HG02678 (cell line): ENCODE measurements at regions not wholly inside any gene's neighbourhood (a gene's known extent, or its start where the extent isn't known, plus 50 kb on each side); places are given as distances from the start of the nearest gene placed in this dataset.
"Not testable (repeated sequence)": the region's sequence is repeated elsewhere in the genome, so short reads cannot be mapped to it uniquely, and the experiment has no call there.

Experiments
- ATAC-seq: cut with Tn5 transposase; IDR thresholded peaks from one replicate; pipeline ENCODE4 v1.9.1; 2021; ENCODE audit warnings: mild to moderate bottlenecking, moderate library complexity; ENCODE audit not compliant: unreplicated experiment

DNA sequence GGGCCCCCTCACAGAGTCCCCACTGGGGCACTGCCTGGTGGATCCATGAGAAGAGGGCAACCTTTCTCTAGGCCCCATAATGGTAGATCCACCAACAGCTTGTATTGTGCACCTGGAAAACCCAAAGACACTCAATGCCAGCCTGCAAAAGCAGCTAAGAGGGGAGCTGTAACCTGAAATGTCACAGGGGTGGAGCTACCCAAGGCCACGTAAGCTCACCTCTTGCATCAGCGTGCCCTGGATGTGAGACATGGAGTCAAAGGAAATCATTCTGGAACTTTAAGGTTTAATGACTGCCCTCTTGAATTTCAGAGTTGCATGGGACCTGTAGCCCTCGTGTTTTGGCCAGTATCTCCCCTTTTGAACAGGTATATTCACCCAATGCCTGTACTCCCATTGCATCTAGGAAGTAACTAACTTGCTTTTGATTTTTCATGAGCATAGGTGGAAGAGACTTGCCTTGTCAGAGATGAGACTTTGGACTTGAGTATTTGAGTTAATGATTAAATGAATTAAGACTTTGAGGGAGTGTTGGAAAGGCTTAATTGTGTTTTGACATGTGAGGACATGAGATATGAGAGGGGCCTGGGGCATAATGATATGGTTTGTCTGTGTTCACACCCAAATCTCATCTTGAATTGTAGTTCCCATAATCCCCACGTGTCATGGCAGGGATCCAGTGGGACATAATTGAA lies 900.9 kb upstream of the ROBO1 start:
- no peak for ATAC-seq

DNA sequence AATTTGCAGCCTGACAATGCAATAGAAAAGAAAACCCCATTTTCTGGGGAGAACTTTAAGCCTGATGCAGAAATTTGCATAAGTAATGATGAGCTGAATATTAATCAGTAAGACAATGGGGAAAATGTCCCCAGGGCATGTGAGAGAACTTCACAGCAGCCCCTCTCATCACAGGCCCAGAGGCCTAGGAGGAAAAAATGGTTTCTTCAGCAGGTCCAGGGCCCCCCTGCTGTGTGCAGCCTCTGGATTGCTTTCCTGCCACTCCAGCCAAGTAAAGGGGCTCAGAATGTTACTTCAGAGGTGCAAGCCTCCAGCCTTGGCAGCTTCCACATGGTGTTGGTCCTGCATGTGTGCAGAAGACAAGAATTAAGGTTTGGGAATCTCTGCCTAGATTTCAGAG lies 900.3 kb upstream of the ROBO1 start:
- ATAC-seq = no peak

DNA sequence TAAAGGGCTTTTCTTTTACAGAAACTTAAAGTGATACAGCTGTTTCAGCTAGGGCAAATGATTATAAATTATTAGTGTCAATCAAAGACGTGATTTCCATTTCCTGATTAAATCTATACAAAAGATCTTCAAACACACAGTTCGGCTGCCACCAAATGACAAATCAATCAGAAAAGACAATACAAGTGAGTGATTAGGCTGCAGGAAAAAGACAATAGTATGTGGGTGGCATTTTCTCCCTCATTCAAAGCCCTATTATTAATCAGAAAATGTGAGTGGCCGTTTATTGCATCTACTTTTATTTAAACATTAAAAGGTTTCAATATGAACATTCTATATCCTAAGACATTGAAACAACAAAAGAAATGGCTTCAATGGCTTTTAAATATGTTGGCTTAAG lies 895.6 kb upstream of the ROBO1 start:
- no peak for ATAC-seq

DNA sequence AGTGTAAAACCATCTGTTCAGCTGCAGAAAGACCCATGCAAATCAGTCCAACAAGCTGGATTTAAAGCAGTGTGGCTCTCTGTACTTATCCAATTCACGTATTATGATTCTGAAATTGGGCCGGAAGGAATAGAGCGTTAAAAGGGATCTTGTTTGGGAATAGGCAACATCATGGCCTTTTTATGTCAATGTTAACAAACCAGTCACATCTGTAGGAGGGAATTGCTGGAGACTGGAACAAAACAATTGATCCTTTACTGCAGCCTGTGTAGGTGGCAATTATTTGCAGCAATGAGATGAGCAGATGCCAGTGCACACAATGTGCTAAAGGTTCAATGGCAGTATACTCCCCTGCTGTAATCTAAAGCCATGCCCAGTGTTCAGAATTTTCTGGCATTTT lies 887.4 kb upstream of the ROBO1 start:
- no peak for ATAC-seq

DNA sequence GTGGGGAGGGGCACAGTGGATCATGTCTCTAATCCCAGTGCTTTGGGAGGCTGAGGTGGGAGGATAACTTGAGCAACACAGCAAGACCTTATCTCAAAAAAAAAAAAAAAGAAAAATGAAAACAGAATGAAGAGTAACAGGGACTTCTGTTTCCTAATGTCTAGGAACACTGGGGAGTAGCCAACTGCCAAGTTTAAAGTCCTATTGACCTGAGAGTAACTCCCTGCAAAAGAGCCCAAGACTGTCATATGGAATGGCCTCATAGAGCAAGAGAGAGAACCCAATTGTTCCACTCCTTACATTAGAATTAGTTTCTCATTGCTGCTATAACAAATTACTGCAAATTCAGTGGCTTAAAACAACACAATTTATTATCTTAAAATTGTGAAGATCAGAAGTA lies 881.4 kb upstream of the ROBO1 start:
- no peak for ATAC-seq

DNA sequence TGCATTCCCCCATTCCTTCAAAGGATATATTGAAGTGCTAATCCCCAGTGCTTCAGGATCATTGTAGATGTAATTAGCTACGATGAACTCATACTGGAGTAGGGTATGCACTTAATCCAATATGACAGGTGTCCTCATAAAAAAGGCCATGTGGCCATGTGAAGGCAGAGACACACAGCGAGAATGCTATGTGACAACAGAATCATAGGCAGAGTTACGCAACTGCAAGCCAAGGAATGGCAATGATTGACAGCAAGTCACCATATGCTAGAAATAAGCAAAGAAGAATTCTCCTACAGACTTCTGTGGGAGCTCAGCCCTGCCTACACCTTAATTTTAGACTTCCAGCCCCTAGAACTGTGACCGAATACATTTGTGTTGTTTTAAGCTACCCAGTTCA lies 875.6 kb upstream of the ROBO1 start:
- no peak for ATAC-seq

DNA sequence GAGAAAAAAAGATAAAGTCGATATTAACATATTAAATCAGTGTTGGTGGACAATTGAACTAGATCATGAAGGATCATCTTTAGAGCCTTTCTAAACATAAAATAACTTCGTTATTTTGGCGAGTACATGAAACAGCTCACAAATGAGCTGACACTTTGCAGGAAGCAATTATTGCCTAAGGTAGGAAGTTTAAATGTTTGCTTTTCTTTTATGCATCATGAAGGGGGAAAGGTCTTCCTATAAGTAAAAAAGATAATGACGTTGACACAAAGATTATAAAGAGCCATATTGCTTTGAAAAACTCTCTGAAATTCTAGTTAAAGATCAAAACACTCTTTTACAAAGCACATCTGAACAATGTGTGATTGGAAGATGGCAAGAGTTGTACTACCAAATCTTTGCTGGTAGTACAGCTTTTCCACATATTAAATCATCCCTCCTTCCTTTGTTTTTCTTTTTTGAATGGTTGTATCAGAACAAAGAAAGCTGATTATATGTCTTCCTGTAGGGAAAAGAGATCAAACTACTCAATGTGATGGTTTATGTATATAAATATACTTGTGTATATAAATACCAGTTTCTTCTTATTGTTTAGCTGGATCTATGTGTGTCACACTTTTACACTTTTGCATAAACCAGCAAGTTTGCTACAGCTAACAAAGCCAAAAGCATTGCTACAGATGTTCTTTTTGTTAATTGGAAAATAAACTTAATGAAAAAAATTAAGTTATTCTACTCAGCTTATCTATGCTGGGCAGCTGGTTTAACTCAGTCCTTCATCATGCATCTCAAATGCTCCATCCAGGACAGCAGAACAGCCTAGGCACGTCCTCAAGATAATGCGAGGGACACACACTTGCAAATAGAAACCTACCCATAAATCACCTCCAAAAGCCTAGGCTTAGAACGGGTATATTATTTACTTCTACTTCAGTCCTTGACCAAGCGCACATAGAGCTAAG lies 850.8 kb upstream of the ROBO1 start:
- ATAC-seq = no peak

DNA sequence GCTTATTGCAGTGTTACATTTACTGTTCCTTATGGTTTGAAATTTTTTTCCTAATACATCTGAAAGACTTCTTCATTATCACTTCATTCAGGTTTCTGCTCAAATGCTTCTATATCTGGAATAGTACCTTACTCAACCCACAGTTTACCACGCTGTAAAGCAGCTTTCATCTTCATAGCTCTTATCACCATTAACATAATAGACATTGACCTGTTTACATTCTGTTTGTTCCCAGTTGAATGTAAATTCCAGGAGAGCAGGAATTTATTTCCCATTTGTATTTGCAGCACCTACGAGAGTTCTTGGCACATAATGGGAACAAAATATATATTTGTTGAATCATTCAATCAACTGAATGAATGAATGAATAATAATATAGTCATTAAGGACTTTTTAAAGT lies 844.6 kb upstream of the ROBO1 start:
- ATAC-seq = no peak

DNA sequence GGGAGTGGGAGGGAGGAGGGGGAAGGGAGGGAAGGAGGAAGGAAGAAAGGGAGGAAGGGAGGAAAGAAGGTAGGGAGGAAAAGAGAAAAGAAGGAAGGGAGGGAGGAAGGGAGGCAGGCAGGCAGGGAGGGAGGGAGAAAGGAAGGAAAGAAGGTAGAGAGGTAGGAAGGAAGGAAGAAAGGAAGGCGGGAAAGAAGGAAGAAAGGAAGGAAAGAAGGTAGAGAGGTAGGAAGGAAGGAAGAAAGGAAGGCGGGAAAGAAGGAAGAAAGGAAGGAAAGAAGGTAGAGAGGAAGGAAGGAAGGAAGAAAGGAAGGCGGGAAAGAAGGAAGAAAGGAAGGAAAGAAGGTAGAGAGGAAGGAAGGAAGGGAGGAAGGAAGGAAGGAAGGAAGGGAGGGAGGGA lies 840.3 kb upstream of the ROBO1 start:
- not testable (repeated sequence) for ATAC-seq

DNA sequence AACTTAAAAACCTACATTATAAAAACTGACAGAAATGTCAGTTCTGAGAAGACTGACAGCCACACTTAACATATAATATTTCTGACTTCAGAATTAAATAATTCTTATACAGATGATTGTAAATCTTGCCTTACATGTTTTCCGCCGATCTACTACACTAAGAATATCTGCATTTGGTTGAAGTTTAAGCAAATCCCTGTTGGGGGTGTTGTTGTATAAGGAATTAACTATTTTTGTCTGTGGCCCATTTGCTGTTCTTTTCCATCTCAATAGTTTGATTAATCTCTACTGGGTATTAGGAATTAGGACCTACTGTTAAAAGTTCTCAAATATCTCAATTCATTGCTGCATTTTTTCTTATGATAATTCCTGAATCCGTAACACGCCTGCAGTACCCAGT lies 838.3 kb upstream of the ROBO1 start:
- ATAC-seq = no peak

DNA sequence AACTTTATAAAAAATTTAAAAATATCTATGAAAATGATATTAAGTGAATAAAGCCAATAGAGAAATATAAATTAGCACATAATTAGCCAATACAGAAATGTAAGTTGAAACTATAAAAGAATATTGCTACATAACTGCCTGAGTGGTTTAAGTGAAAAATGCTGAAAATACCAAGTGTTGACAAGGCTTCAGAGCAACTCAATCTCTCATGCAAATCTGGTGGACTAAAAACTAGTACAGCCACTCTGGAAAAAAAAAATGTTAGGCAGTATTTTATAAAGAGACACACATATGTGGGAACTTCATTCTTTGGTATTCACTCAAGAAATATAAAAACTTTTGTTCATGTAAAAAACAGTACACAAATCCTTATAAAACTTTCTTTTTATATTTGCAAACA lies 833.7 kb upstream of the ROBO1 start:
- no peak for ATAC-seq

DNA sequence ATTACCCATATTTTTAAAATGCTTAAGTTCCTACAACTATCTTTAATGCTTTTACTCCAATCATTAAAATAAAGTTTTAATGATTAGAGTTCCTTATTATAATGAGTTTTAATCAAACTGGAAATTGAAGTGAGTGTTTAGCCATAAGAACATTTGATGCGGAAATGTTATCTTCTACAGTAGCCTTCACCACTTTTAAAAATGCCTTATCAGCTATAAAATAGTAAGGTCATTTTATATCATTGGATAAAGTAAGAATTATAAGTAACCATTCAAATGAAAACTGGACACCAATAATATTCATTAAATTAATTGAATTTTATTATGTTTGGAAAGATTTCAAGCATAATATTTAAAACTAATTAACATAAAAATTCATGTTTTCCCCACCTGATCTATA lies 825.0 kb upstream of the ROBO1 start:
- no peak for ATAC-seq

DNA sequence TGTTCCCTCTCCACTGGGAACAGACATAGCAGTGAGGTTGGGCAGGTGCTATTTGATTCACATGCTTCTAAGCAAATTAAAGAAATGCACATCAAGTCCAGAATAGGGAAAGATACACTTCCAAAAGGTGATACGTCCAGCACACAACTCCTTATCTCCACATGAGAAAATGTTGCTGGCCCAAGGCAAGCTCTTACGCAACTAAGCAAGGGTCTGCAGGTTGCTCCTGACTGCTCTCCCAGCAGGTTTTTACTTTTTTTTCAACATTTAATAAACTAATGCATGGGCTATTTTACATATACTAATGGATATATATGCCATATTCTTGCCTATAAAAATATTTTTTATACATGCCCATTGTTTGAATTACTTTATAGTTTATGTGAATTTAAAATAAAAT lies 818.5 kb upstream of the ROBO1 start:
- no peak for ATAC-seq

DNA sequence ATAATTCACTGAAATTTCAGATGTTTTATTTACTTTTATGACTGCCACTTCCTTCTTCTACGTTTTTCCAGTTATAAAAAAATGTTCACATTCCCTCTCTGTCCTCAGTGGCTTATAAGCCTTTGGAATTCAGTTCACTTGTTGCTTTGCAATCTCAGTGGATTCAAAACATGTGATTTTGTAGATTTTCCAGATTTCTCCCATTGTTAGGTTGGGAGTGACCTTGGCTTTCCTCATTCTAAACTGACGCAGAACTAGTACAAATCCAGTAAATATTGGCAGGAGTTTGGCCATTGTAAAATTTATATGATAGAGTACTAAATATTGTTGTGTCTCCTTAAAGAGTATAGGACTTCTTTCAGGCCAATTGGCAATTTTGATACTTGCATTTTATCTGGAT lies 812.3 kb upstream of the ROBO1 start:
- no peak for ATAC-seq

DNA sequence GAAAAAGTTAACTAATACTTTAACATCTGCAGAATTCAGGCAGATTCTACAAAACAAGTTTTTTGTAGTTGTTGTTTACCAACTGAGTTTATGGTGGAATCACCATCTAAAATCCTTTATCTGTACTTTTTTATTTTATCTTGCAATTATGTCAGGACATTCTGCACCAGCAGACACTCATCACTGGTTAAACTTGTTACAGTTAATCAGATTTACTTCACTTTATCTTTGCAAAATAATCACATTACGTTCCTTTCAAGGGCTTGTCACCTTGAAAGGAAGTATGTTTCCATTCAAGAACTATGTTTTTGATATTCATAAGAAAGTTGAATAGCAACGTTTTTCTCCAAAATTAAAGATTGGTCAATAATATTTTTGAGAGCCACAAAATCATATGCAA lies 796.6 kb upstream of the ROBO1 start:
- no peak for ATAC-seq

DNA sequence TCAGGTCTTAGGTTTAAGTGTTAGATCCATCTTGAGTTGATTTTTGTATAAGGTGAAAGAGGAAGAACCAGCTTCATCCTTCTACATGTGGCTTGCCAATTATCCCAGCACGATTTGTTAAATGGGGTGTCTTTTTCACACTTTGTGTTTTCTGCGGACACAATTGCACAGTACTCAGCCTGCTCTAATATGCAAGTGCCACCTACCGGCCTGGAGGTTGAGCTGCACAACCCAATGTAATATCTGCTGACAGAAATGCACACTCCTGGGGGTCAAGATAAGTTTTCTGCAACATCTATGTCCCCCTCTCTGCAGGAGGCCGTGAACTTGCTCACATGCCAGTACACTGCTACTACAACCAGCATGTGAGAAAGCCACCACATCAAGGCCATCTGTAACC lies 791.9 kb upstream of the ROBO1 start:
- ATAC-seq = no peak

DNA sequence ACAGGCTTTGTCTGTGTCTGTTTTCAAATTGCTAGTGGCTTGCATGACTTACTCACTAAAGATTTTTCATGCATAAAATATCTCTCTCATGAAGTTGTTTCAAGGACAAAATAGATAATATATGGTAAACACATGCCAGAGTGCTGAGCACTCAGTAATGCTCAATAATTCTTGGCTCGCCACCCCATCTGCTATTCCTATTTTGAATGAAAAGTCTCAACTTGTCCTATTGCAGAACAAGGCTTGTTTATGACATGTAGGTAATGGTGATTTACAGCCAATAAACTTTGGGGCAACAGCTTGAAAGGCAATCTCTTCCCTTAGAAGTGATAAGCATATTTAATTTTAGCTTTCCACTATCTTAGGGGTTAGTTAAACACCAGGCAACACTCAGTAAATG lies 789.0 kb upstream of the ROBO1 start:
- ATAC-seq = no peak

DNA sequence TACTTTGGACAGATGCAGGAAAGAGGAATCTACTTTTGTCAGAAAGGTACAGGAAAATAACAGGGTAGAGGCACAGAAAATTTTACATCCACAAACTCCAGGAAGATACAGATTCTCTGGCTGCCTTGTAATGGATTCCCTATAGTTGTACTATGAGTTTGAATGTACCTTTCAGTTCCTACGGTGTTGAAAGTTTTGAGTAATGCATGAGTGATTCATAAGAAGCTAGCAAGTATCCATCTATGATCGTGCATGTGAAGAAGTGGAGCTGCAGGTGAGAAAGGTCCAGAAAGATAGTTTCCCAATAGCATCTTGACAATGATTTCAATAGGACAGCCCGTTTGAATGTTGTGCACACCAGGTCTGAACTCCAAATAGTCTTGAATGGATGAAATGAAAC lies 786.5 kb upstream of the ROBO1 start:
- no peak for ATAC-seq

DNA sequence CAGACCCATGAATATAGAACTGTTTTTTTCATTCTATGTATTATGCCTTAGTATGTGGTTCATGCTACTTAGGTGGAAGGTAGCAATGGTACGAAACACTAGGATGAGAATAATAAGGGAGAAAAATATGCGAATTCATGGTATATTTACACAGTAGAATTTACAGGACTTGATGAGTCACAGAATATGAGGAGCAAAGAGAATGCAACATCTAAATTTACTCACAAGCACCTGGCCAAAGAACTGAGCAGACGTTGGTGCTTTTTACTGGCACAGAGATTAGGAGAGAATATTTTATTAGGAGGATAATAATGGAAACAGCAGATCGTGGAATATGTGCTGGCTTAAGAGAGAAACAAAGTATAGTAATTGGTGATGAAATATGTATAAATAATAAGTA lies 785.4 kb upstream of the ROBO1 start:
- no peak for ATAC-seq

DNA sequence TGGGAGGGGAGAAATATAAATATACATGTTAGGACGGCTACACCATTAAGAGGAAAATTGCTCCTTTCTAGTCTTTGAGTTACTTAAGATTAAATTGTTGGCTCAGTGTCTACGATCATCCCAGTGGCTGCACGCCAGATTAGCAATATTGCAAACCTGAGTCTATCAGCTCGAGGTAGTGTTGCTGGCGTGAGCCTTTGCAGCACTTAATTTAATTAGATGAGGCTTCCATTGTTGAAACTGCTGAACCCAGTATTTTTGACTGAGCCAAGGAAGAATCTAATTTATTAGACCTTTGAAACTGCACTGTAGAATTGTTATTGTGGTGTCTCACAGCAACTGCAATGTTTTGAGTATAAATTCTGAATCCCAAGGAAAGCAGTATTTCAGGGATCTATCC lies 782.4 kb upstream of the ROBO1 start:
- ATAC-seq = no peak

DNA sequence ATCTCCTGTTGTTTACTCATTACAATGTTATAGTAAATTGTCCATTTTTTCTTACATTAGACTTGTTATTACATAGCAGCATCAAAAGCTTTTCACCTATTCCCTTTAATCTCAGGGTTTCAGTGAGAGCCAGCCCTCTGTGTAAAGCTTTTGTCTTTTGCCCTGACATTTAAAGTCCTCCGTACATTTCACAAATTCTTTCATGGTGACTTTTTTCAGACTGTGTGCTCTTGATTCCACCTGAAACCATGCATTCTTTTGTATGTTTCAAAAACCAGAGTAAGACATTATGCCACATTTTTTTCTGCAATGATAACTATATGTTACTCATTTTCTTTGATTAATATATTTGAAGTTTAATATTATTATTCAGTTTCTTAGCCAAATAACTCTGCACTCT lies 781.4 kb upstream of the ROBO1 start:
- no peak for ATAC-seq

DNA sequence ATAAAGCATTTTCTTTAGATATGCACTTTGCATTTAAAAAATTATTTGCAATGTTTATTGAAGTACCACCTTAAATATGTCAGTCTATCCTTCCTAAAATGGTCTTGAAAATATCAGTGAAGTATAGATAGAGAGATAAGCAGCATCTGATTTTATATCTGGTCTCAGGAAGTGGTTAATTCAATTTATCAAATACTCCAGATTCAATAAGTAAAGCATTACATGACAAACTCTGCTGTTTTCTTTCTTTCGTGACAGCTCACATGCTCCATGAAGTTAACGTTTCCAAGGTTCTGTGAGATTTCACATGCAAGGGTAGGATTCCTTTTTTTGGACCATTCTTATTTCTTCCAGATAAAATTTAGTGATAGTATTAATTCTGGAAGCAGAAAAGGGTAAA lies 775.4 kb upstream of the ROBO1 start:
- no peak for ATAC-seq
